NCI-H1436 treated with DMSO at 0.1 percent for 48 hours (cell line): ENCODE measurements at regions not wholly inside any gene's neighbourhood (a gene's known extent, or its start where the extent isn't known, plus 50 kb on each side); places are given as distances from the start of the nearest gene placed in this dataset.
"Not testable (repeated sequence)": the region's sequence is repeated elsewhere in the genome, so short reads cannot be mapped to it uniquely, and the experiment has no call there.

Experiments used
- DNase-seq: peaks from one replicate; lab custom pipeline; 2025; lab: John Stamatoyannopoulos, UW

DNA sequence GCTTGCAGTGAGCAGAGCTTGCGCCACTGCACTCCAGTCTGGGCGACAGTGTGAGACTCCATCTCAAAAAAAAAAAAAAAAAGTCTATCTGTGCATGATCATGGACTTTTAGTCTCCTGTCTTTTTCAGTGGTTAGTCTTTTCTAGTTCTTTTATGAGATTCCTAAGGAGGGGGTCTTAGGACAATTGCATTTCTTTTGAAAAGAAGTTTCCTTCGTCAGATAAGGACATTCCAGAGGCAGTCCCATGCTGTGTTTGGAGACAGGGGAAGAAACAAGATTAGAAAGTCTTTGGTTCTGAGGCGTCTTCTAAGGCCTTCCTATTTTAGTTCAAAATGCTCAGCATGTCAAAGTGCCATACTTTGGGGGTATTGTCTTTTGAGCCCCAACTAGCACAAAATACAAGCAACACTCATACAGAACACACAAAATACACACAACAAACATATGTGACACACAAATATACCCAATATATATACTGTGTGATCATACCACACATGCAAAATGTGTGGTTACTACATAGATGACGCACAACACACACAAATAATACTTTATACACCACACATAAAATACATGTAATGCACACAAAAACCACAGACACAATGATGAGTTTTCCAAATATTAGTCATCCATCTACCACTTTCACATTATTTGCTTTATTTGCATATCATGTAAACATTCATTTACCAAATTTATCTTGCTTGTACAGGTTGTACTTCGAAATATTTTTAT lies 394.5 kb downstream of the SPATA31D1 start:
- DNase-seq: no peak

DNA sequence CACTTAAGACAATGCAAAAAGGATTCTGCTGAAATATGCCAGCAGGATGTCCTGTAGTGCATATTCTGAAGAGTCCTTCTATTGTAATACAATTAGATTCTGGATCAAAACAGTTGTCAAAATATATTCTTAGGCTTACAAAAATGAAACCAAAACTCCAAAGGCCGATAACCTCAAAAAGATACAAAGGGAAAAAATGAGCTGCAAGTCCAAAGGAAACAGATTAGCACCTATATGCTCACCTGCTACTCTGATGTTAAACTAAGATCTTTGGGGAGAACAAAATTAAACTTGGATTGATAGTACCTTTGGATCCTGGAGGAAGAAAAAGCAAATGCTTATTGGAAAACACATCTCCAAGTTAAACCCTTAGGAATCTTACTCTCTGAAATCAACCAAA lies 397.1 kb downstream of the SPATA31D1 start:
- no peak for DNase-seq

GRCh38 chr9:82397534-82397933 lies 409.0 kb downstream of the SPATA31D1 start:
- no peak for DNase-seq

- DNase-seq: no peak
These were observed 415.8 kb downstream of the SPATA31D1 start for GRCh38 chr9:82404196-82404870.

- no peak for DNase-seq
These were observed 416.3 kb downstream of the SPATA31D1 start for GRCh38 chr9:82404881-82405280.

DNA sequence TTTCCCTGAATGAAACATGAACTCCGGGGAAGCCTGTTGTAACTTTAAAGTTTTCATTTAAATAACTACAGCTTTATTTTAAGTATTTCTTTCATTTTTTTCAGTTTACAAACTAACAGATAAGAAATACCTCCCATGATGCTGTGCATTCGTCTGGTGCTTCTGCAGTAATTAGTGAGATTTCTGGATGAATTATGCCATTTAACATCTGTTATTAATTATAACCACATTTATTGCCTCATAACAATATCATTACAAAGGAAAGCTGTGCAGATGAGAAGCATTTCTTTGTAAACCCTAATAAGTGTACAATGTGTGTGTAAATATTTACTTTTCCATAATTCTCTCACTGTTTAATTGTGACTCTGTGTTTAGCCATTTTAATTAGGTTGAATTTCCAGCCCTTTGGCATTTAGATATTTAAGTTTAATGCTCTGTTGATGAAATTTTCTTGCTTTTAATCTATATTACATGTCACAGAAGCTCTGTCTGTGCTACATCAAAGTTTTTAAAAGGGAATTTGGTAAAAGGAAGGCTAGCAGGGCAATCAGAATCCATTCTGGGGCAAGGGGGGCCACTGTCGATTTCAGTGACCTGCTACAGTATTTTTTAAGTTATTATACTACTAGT lies 418.0 kb downstream of the SPATA31D1 start:
- no peak for DNase-seq

DNA sequence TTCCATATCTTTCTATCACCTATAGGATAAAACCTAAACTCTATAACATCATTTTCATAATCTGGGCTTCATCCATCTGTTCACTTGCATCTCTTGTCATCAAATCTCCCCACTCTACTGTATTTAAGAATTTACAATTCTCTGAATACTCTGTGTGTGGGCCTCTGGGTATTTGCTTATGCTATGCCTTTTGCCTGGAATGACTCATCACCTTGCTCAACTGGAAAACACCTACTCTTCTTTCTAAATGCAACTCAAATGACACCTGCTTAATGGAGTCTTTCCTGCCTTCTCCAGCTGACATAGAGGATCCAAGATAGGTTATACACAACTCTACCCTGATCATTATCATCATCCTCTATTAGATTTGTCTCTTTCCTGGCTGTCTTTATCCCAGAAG lies 421.7 kb downstream of the SPATA31D1 start:
- DNase-seq: no peak

- DNase-seq: no peak
These were observed 422.3 kb downstream of the SPATA31D1 start for GRCh38 chr9:82410866-82411265.

DNA sequence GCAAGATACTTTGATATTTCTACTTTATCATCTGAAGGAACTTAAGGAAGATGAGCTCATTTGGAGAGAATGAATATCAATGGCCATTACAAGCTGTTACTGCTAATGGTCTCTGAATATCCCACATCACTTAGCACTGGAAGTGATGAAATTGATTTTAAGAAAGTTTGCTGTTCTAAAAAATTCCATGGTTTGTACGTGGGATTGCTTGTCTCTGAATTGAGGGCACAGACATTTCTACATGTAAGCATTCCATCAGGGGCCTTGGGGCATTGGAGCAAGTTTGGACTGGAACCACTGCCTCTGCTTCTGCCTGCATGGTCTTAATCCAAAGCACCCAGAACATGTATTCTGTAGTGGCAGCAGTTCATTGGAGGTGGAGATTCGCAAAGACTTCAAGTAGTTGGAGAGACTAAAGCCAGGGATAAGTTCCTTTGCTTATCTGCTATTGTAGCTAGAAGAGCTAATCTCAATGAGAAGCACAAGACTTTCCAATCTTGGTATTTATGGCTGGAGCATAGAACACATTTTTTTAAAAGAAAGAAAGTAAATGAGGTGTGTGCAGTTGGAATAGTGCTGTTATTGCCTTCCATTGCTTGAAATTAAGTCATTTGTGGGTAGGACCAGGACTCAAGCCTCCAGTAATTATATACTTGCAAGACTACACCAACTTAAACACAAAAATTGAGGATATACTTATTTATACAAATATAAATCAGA lies 424.2 kb downstream of the SPATA31D1 start:
- no peak for DNase-seq

- no peak for DNase-seq
These were observed 428.9 kb downstream of the SPATA31D1 start for GRCh38 chr9:82417501-82417900.

DNA sequence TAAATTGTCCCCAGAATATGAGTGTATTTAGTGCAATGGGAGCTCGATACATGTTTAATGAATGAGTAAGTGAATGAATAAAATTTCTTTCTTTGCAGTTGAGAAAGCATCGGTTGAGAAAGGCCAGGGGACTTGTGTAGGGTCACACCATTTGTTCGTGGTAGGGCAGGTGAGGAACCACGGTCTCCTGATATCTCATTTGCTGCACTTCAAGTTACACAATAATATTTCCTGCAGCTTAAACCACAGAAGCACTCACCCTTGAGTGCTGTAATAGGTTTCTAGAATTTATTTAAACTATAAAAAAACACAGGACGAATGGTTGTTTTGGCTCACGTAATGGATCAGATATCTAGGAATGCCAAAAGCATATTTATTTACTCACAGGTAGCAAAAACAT lies 429.8 kb downstream of the SPATA31D1 start:
- DNase-seq: no peak

DNA sequence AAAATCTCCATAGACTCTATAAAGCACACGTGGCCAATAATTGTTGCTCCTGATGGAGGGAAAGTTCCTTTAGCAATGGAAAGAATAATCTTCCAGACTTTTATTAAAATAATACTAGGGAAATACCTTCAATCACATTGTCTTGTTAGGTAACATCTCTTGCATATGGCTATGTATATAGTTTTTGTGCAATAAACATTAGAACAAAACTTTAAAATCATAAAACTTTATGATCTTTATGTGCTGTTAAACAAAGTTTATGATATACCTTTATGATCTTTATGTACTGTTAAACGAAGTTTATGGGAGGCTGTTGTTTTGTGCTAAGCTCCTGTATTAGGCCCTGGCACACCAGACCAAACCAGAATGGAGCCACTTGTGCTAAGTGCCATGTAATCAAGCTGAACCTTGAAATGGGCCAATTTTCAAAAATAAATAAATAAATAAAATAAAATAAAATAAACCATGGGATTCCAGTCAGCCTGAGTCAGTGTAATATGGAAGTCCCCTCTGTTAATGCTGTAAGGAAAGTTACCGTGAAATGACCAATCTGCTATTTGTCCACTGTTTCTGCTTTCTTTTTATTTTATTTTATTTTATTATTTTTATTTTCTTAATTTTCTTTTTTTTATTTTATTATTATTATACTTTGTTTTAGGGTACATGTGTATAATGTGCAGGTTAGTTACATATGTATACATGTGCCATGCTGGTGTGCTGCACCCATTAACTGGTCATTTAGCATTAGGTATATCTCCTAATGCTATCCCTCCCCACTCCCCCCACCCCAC lies 431.3 kb downstream of the SPATA31D1 start:
- DNase-seq: no peak

DNA sequence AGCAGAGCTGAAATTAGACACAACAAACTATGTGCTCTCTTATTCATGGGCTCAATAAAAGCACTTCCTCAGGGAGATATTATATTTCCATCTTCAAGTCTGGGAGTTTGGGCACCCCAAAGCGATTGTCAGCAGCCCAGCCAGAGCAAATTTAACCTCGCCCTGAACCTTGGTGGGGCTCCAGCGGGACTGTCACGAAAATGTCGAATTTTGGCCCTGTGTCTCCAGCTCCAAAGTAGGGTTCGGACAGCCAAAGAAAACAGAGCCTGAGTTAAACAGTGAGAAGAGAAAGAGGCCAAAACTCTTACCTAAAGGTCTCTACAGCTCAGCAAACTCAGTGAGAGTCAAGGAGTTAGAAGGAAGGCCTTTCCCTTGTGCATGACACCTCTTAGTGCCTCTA lies 432.9 kb downstream of the SPATA31D1 start:
- no peak for DNase-seq

DNA sequence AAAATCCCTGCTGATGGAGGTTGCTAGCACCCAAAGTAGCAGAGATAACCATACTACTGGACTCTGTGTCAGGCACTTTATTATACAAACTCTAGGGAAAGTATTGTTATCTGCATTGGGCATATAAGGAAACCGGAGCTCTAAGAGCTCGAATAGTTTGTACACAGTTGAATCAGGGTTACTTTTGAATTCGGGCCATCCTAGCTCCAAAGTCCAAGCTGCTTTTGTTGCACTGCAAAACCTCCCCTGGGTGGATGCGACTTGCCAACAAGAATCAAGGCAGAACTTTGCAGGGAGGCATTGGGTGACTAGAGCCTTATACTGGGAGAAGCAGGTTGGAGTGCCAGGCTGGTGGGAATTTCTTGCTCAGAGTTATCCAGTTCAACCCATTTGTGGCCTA lies 435.1 kb downstream of the SPATA31D1 start:
- DNase-seq: no peak

- DNase-seq: no peak
These were observed 436.1 kb downstream of the SPATA31D1 start for GRCh38 chr9:82424599-82425120.

DNA sequence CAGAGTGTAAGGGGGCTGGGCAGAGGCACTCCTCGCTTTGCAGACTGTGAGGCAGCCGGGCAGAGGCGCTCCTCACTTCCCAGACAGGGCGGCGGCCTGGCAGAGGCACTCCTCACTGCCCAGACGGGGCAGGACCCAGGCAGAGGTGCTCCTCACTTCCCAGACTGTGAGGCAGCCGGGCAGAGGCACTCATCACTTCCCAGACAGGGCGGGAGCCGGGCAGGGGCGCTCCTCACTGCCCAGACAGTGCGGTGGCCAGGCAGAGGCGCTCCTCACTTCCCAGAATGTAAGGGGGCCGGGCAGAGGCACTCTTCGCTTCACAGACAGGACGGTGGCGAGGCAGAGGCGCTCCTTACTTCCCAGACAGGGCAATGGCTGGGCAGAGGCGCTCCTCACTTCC lies 442.5 kb downstream of the SPATA31D1 start:
- no peak for DNase-seq

GRCh38 chr9:82433290-82433931 lies 444.8 kb downstream of the SPATA31D1 start:
- not testable (repeated sequence) for DNase-seq

DNA sequence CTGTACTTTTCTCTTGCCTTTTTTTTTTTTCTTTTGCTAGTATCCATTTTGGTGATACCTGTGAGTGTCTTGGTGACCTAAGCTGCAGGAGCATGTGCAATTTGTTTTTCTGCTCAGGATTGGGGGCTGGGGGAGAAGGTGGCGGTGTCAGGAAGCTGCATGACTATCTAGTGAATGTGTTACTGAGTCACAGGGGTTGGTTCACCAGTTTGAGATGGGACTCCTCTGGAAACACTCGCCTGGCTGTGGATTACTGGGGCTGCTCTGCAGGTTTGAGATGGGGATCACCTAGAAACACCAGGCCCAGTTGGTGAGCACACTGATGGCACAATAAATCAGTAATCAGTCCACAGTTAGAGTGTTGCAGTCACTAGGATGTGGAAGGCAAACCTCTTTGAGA lies 447.9 kb downstream of the SPATA31D1 start:
- no peak for DNase-seq

DNA sequence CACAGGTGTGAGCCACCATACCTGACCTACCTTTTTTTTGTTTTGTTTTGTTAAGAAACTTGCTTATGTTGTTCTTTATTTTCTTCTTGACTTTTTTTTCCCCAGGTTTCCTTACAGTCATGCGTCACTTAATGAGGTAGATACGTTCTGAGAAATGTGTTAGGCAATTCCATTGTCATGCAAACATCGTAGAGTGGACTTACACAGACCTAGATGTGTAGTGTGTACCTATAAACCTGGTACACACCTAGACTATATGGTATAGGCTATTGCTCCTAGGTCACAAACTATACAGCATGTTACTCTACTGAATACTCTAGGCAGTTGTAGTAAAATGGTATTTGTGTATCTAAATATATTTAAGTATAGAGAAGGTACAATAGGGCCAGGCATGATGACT lies 448.6 kb downstream of the SPATA31D1 start:
- not testable (repeated sequence) for DNase-seq

- DNase-seq: no peak
These were observed 450.0 kb downstream of the SPATA31D1 start for GRCh38 chr9:82438581-82438980.

- DNase-seq: no peak
These were observed 454.7 kb downstream of the SPATA31D1 start for GRCh38 chr9:82443312-82443711.
